GM12878 (cell line): ENCODE measurements at regions not wholly inside any gene's neighbourhood (a gene's known extent, or its start where the extent isn't known, plus 50 kb on each side); places are given as distances from the start of the nearest gene placed in this dataset.
"Not testable (repeated sequence)": the region's sequence is repeated elsewhere in the genome, so short reads cannot be mapped to it uniquely, and the experiment has no call there.

Source experiments
- ATAC-seq: fragments of 200-7000 bp; cut with Tn5 transposase; 3 replicates; pipeline ENCODE4 v1.9.1; 2020; ENCODE audit warnings: mild to moderate bottlenecking, moderate library complexity
- BruUV-seq: library from RNA; stranded (reverse); fragments of 400-500 nt; replicated peaks from 2 replicates; lab custom pipeline; 2021; lab: Mats Ljungman, UMichigan
- CTCF ChIA-PET: fragments of 300-600 bp; sonication (Branson Sonifier 250); formaldehyde crosslinking; extraction: SDS; loops from one replicate; lab custom pipeline; 2021; ENCODE audit warnings: inconsistent platforms; lab: Yijun Ruan, JAX
- POLR2A ChIA-PET: fragments of 350-600 bp; formaldehyde crosslinking; extraction: SDS; loops from one replicate; lab custom pipeline; 2021; ENCODE audit warnings: inconsistent platforms; lab: Charles Lee
- RAD21 ChIA-PET: fragments of 300-600 bp; sonication (Branson Sonifier 250); formaldehyde crosslinking; loops from one replicate; lab custom pipeline; 2023; ENCODE audit warnings: antibody characterized with exemption; ENCODE audit not compliant: unreplicated experiment; lab: Charles Lee
- SMC1A ChIA-PET: fragments of 300-600 bp; sonication (Branson Sonifier 250); formaldehyde crosslinking; loops from one replicate; lab custom pipeline; 2023; ENCODE audit not compliant: unreplicated experiment, uncharacterized antibody; lab: Charles Lee
- DNase-seq: peaks from one replicate; pipeline ENCODE4 v3.0.0-alpha.2; 2011; ENCODE audit warnings: low read depth, low spot score
- FAIRE-seq: peaks from 3 replicates; lab custom pipeline; 2011; peaks lifted over from hg19 to GRCh38; lab: Jason Lieb, UNC
- H2AFZ ChIP-seq: 2 replicates; pipeline ENCODE4 v1.6.0; 2011; ENCODE audit warnings: low read depth, low read length, control low read depth; ENCODE audit not compliant: control insufficient read depth
- H3K27ac ChIP-seq: 2 replicates; pipeline ENCODE4 v1.5.1; 2011; ENCODE audit warnings: control low read depth; ENCODE audit not compliant: control insufficient read depth, insufficient read depth
- H3K27me3 ChIP-seq, 2 experiments: replicated peaks in 1 of 2; 2 replicates each; pipeline versions ENCODE4 v1.6.0 to v1.6.1; 2011; ENCODE audit warnings: low read length in 1 of 2; ENCODE audit not compliant: control insufficient read depth in 2 of 2, insufficient read depth in 2 of 2
- H3K36me3 ChIP-seq, 2 experiments: 2 replicates each; pipeline ENCODE4 v1.5.1; 2011; ENCODE audit warnings: low read length in 1 of 2; ENCODE audit not compliant: control insufficient read depth in 2 of 2, insufficient read depth in 2 of 2
- H3K4me1 ChIP-seq: 2 replicates; pipeline ENCODE4 v1.6.1; 2011; ENCODE audit warnings: mild to moderate bottlenecking, low read length, moderate library complexity, mixed read lengths; ENCODE audit not compliant: control insufficient read depth, insufficient read depth
- H3K4me2 ChIP-seq: 2 replicates; pipeline ENCODE4 v1.6.0; 2011; ENCODE audit warnings: control low read depth; ENCODE audit not compliant: control insufficient read depth, insufficient read depth
- H3K4me3 ChIP-seq: fragments of 200-600 bp; sonication (generic); 2 replicates; pipeline ENCODE4 v1.5.1; 2016
- H3K79me2 ChIP-seq: 2 replicates; pipeline ENCODE4 v1.6.0; 2011; ENCODE audit warnings: low read length; ENCODE audit not compliant: control insufficient read depth, insufficient read depth
- H3K9ac ChIP-seq: 2 replicates; pipeline ENCODE4 v1.8.0; 2011; ENCODE audit warnings: low read length, control low read depth, mixed read lengths; ENCODE audit not compliant: control insufficient read depth, insufficient read depth
- H3K9me3 ChIP-seq: replicated peaks from 3 replicates; pipeline ENCODE4 v1.5.1; 2011; ENCODE audit warnings: mild to moderate bottlenecking, low read length; ENCODE audit not compliant: control insufficient read depth, insufficient read depth
- H4K20me1 ChIP-seq: 2 replicates; pipeline ENCODE4 v1.6.0; 2011; ENCODE audit not compliant: control insufficient read depth, insufficient read depth
- NFYB ChIP-seq: IDR thresholded peaks from 2 replicates; pipeline ENCODE4 v1.6.1; 2011; ENCODE audit warnings: low read depth, mild to moderate bottlenecking, low read length, improper control_type of control experiment, moderate library complexity; ENCODE audit not compliant: insufficient read depth
- TCF3 ChIP-seq: IDR thresholded peaks from 2 replicates; pipeline ENCODE4 v1.6.1; 2012; ENCODE audit warnings: low read depth, mild to moderate bottlenecking, low read length, borderline replicate concordance; ENCODE audit not compliant: insufficient read depth
- ZNF622 ChIP-seq: fragments of 450-650 bp; IDR thresholded peaks from 2 replicates; pipeline ENCODE4 v1.6.1; 2017; ENCODE audit warnings: mild to moderate bottlenecking, inconsistent platforms
- WGBS: methylation state at CpG from one replicate; pipeline ENCODE4 v1.1.6; 2016; ENCODE audit warnings: low lambda C conversion rate; ENCODE audit not compliant: insufficient replicate concordance, insufficient coverage; ENCODE audit errors: missing lambda C conversion rate; 5-methylcytosine and 5-hydroxymethylcytosine counted together
- in situ Hi-C: fragments of 300-500 bp; cut with MboI; formaldehyde crosslinking; loops from 9 replicates; pipeline ENCODE4 v1.14.3; 2018; ENCODE audit warnings: mixed read lengths
- intact Hi-C: fragments of 100-400 bp; cut with micrococcal nuclease; formaldehyde crosslinking; loops from one replicate; pipeline ENCODE4 v1.14.2; 2022; ENCODE audit not compliant: unreplicated experiment

GRCh38 chr18:44362213-44362612 is 318.5 kb upstream of the SETBP1 start:
- H3K27ac ChIP-seq, H3K4me3 ChIP-seq, RAD21 ChIA-PET, in situ Hi-C loops, ATAC-seq, H3K79me2 ChIP-seq, H3K4me2 ChIP-seq, DNase-seq, H3K27me3 ChIP-seq, H3K9me3 ChIP-seq, POLR2A ChIA-PET, H2AFZ ChIP-seq, H3K9ac ChIP-seq, BruUV-seq, FAIRE-seq, H3K4me1 ChIP-seq, H3K36me3 ChIP-seq, H4K20me1 ChIP-seq, intact Hi-C loops: not testable (repeated sequence)
- CTCF ChIA-PET = interaction anchor here (0.6 kb wide), 1 partner anchor 277 kb away, joined by 3 read pairs; no protein-coding TSS in a partner anchor
- 80% methylated on average over 1 of the region's 1 CpG for WGBS
- SMC1A ChIA-PET = interaction anchor here (0.6 kb wide), 1 partner anchor 853 kb away, joined by 3 read pairs; no protein-coding TSS in a partner anchor

- no peak for TF ChIP-seq NFYB
- no peak for TF ChIP-seq ZNF622
- no peak for TF ChIP-seq TCF3
- H3K36me3 ChIP-seq = no peaks in the 10 kb centered on the region
- no peaks in the 10 kb centered on the region; a peak in 1 of 4 replicates for H3K27me3 ChIP-seq
- ChIA-PET SMC1A (no interaction called here), POLR2A (no interaction called here), RAD21 (no interaction called here), CTCF (no interaction called here)
- no peak for ATAC-seq
- H3K79me2 ChIP-seq = no peaks in the 10 kb centered on the region
- no peak overlapping the region for H2AFZ ChIP-seq
- BruUV-seq = no TSS peak
- no peak for DNase-seq
- no peak overlapping the region for H3K27ac ChIP-seq
- no peak for FAIRE-seq
- H3K4me2 ChIP-seq = no peak overlapping the region
- no peak overlapping the region for H3K4me3 ChIP-seq
- H3K9me3 ChIP-seq = no peaks in the 10 kb centered on the region
- H3K4me1 ChIP-seq = no peaks in the 10 kb centered on the region
- H4K20me1 ChIP-seq = no peaks in the 10 kb centered on the region
- in situ Hi-C loops = no loop called here
- WGBS = 31% methylated on average over 1 of the region's 1 CpG
- intact Hi-C loops = no loop called here
- no peak overlapping the region for H3K9ac ChIP-seq
Measured at GRCh38 chr18:44370861-44371260, 309.8 kb upstream of the SETBP1 start.
